ENCODE measurements at regions not wholly inside any gene's neighbourhood (a gene's known extent, or its start where the extent isn't known, plus 50 kb on each side); places are given as distances from the start of the nearest gene placed in this dataset.

- TF ChIP-seq GATA3 (IDR thresholded peaks at IDR 0.05; ENCODE audit: low read depth, low read length) (no peak), GATA2 (IDR thresholded peaks at IDR 0.05; ENCODE audit: low read depth, low read length) (no peak)
Measured at GRCh38 chr6:156398966-156399365, 378.2 kb upstream of the ARID1B start.
